ENCODE measurements at regions not wholly inside any gene's neighbourhood (a gene's known extent, or its start where the extent isn't known, plus 50 kb on each side); places are given as distances from the start of the nearest gene placed in this dataset.

DNA sequence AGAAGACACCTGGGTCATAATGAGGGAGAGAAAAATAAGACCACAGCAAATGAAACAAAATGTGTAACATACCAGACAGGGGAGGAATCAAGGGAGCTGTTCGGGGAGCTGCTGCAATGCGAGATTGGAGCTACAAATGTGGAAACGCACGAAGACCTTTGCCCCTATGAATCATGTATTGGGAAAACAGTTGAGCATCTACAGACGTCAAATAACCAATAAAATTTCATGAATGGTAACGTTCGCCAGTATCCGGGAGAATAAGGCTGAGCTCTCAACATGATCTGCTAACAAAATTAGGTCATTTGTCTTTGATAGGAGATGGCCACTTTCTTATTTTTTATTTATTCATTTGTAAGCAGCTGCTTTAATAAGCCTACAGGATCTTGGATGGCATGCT is 486.2 kb upstream of the RBFOX1 start:
- TF ChIP-seq, protein P1, sequence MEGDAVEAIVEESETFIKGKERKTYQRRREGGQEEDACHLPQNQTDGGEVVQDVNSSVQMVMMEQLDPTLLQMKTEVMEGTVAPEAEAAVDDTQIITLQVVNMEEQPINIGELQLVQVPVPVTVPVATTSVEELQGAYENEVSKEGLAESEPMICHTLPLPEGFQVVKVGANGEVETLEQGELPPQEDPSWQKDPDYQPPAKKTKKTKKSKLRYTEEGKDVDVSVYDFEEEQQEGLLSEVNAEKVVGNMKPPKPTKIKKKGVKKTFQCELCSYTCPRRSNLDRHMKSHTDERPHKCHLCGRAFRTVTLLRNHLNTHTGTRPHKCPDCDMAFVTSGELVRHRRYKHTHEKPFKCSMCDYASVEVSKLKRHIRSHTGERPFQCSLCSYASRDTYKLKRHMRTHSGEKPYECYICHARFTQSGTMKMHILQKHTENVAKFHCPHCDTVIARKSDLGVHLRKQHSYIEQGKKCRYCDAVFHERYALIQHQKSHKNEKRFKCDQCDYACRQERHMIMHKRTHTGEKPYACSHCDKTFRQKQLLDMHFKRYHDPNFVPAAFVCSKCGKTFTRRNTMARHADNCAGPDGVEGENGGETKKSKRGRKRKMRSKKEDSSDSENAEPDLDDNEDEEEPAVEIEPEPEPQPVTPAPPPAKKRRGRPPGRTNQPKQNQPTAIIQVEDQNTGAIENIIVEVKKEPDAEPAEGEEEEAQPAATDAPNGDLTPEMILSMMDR (IDR thresholded peaks at IDR 0.05; ENCODE audit: low read depth, low read length): no peak
- H3K4me3 ChIP-seq (ENCODE audit: low read depth, low read length): no peak overlapping the region

DNA sequence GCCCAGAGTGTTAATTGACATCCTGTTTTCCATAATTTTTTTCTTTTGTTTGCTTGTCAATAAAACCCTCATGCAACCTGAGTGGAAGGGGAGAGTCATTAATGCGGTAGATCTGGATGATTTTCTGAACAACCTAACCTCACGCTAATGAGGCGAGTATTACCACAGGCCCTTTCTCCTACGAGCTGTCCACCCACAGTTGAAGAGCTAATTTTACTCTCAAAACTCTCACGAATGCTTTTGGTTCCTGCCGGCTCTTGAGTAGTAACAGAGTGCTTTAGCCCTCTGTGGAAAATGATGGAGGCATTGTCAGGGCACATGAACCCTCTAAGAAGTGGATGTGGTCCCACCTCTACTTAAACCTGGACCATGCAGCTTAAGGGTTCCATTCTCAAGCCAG is 491.3 kb upstream of the RBFOX1 start:
- TF ChIP-seq, protein P1 (IDR thresholded peaks at IDR 0.05; ENCODE audit: low read depth, low read length): no peak
- no peak overlapping the region for H3K4me3 ChIP-seq (ENCODE audit: low read depth, low read length)

DNA sequence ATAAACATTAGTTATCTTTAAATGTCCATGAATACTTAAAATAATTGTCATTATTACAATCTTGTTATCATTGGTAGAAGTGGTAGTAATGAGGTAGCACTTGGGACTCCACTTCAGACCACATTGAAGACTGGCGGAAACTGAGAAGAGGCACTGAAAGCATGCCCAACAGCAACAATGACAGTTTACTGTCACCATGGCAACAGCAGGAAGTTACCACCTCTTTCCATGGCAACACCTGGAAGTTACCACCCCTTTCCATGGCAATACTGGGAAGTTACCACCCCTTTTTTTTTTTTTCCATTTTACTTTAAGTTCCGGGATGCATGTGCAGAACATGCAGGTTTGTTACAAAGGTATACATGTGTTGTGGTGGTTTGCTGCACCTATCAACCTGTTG is 494.9 kb upstream of the RBFOX1 start:
- TF ChIP-seq, protein P1 (IDR thresholded peaks at IDR 0.05; ENCODE audit: low read depth, low read length): no peak
- H3K4me3 ChIP-seq (ENCODE audit: low read depth, low read length): no peak overlapping the region

DNA sequence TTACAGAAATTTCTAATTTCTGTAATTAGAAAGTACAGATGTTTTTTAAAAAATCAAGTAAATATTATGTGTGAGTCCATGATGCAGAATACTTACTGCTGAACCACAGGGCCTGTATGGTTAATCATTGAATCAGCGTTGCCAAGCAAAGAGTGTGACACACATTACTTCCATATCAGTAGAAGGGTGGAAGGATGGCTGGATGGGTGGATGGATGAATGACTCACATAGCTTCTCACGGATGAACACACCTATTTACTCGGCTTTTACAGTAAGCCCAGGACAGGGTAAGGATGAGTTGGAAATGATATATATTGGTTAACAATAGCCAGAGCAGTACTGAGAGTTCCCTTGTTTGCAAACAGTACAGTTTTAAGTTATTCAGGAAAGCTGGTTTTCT is 495.9 kb upstream of the RBFOX1 start:
- TF ChIP-seq, protein P1 (IDR thresholded peaks at IDR 0.05; ENCODE audit: low read depth, low read length): no peak
- no peak overlapping the region for H3K4me3 ChIP-seq (ENCODE audit: low read depth, low read length)

DNA sequence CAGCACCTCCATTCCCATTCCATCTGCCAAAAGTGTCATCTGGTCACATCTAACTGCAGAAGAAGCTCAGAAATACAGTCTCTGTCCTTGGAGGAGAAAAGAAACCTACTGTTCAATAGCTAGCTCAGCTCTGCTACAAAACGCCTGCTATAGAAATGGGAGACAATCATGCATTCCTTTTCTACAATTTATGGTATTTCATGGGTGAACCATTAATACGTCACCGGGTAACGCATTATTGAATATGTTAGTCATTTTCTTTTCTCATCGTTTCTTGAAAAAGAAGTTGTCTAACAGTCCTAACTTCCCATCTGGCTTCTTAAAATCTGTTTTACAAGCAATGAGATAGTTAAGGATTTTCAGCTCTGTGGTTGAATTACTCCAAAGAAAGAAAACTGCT is 496.7 kb upstream of the RBFOX1 start:
- TF ChIP-seq, protein P1 (IDR thresholded peaks at IDR 0.05; ENCODE audit: low read depth, low read length): no peak
- H3K4me3 ChIP-seq (ENCODE audit: low read depth, low read length): no peak overlapping the region

DNA sequence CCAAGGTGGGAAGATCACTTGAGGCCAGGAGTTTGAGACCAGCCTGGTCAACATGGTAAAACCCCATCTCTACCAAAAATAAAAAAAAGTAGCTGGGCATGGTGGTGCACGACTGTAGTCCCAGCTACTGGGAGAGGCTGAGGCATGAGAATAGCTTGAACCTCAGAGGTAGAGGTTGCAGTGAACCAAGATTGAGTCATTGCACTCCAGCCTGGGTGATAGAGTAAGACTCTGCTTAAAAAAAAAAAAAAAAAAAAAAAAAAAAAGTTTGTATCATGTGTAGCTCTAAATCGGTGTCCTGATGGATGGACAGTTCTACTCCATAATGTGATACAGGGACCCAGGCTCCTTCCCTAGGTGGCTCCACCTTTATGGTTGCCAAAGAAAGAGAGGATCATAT is 497.1 kb upstream of the RBFOX1 start:
- TF ChIP-seq, protein P1 (IDR thresholded peaks at IDR 0.05; ENCODE audit: low read depth, low read length): no peak
- H3K4me3 ChIP-seq (ENCODE audit: low read depth, low read length): no peak overlapping the region

DNA sequence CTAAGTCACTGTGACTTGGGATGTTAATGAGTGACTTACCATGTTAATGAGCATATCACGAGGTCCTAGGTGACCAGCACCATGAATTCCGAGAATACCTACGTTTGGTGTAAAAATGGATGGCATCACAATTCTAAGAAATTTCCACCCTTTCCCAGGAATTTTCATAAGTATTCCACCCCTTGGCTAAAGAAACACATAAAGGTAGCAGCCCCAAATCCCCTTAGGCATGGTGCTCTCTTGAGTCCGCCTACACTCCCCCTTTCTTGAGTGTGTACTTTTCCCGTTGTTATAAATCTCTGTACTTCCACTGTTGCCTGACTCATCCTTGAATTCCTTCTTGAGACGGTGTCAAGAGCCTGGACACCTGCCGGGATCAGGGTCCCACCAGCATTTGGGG is 504.0 kb upstream of the RBFOX1 start:
- H3K4me3 ChIP-seq (ENCODE audit: low read depth, low read length): no peak overlapping the region
- TF ChIP-seq, protein P1 (IDR thresholded peaks at IDR 0.05; ENCODE audit: low read depth, low read length): no peak

Data from WI38 (cell line).